Keratinocyte (primary cell): ENCODE measurements at regions not wholly inside any gene's neighbourhood (a gene's known extent, or its start where the extent isn't known, plus 50 kb on each side); places are given as distances from the start of the nearest gene placed in this dataset.

Source experiments
- DNase-seq: peaks from one replicate; pipeline ENCODE4 v3.0.0-alpha.2; 2011; ENCODE audit warnings: low read depth, missing footprints, low spot score
- FAIRE-seq: peaks from 2 replicates; lab custom pipeline; 2011; peaks lifted over from hg19 to GRCh38; lab: Jason Lieb, UNC
- H2AFZ ChIP-seq: 2 replicates; pipeline ENCODE4 v1.6.0; 2012; ENCODE audit warnings: low read length, control low read depth, inconsistent platforms; ENCODE audit not compliant: control insufficient read depth
- H3K27ac ChIP-seq: 2 replicates; pipeline ENCODE4 v1.5.1; 2011; ENCODE audit warnings: low read length; ENCODE audit not compliant: control insufficient read depth, insufficient read depth
- H3K27me3 ChIP-seq: 3 replicates; pipeline ENCODE4 v1.6.0; 2011; ENCODE audit warnings: low read length; ENCODE audit not compliant: control insufficient read depth, insufficient read depth; ENCODE audit errors: extremely low read depth
- H3K36me3 ChIP-seq, 2 experiments: 2 replicates in 1 of 2; 3 replicates in 1 of 2; pipeline ENCODE4 v1.5.1; 2011; ENCODE audit warnings: low read length in 2 of 2, mild to moderate bottlenecking in 1 of 2; ENCODE audit not compliant: control insufficient read depth in 2 of 2, insufficient read depth in 2 of 2; ENCODE audit errors: extremely low read depth in 1 of 2
- H3K4me1 ChIP-seq: 3 replicates; pipeline ENCODE4 v1.5.1; 2011; ENCODE audit warnings: low read length; ENCODE audit not compliant: control insufficient read depth, insufficient read depth; ENCODE audit errors: extremely low read depth
- H3K4me2 ChIP-seq: 3 replicates; pipeline ENCODE4 v1.6.0; 2011; ENCODE audit warnings: low read depth, low read length; ENCODE audit not compliant: control insufficient read depth, insufficient read depth; ENCODE audit errors: extremely low read depth
- H3K4me3 ChIP-seq, 3 experiments: fragments of 200-600 bp in 1 of 3; sonication (generic) in 1 of 3; 2 replicates in 2 of 3; 3 replicates in 1 of 3; pipeline ENCODE4 v1.5.1; 2011 to 2016; ENCODE audit warnings: low read length in 3 of 3, mild to moderate bottlenecking in 3 of 3, control low read depth in 2 of 3, inconsistent platforms in 1 of 3, low read depth in 1 of 3, mixed read lengths in 1 of 3, mixed run types in 1 of 3, moderate library complexity in 1 of 3; ENCODE audit not compliant: control insufficient read depth in 2 of 3, insufficient read depth in 2 of 3; ENCODE audit errors: extremely low read depth in 1 of 3
- H3K79me2 ChIP-seq: 2 replicates; pipeline ENCODE4 v1.6.0; 2012; ENCODE audit warnings: low read length; ENCODE audit not compliant: control insufficient read depth, insufficient read depth
- H3K9ac ChIP-seq: 3 replicates; pipeline ENCODE4 v1.6.0; 2011; ENCODE audit warnings: low read length; ENCODE audit not compliant: control insufficient read depth, insufficient read depth; ENCODE audit errors: extremely low read depth
- H3K9me1 ChIP-seq: 3 replicates; pipeline ENCODE4 v1.6.0; 2011; ENCODE audit warnings: low read length; ENCODE audit not compliant: control insufficient read depth, insufficient read depth; ENCODE audit errors: extremely low read depth
- H3K9me3 ChIP-seq: 2 replicates; pipeline ENCODE4 v1.5.1; 2012; ENCODE audit warnings: low read depth, low read length; ENCODE audit not compliant: control insufficient read depth
- H4K20me1 ChIP-seq: 3 replicates; pipeline ENCODE4 v1.6.0; 2011; ENCODE audit warnings: low read length; ENCODE audit not compliant: control insufficient read depth, insufficient read depth; ENCODE audit errors: extremely low read depth
- CTCF ChIP-seq, 3 experiments: IDR thresholded peaks in 1 of 3; conservative IDR thresholded peaks in 1 of 3; optimal IDR thresholded peaks in 1 of 3; 2 replicates in 2 of 3; 3 replicates in 1 of 3; pipeline versions ENCODE3 to v1.5.1; 2011; ENCODE audit warnings: low read length in 3 of 3, mild to moderate bottlenecking in 3 of 3, moderate library complexity in 2 of 3, control low read depth in 1 of 3, inconsistent platforms in 1 of 3; ENCODE audit not compliant: insufficient read depth in 2 of 3; ENCODE audit errors: extremely low read depth in 1 of 3
- EZH2 ChIP-seq: IDR thresholded peaks from one replicate; pipeline ENCODE4 v1.6.1; 2012; ENCODE audit warnings: inconsistent platforms, mild to moderate bottlenecking, low read length, moderate library complexity
- dilution Hi-C: fragments of 300-500 bp; cut with MboI; formaldehyde crosslinking; loops from one replicate; pipeline ENCODE4 v1.7.0; 2020; ENCODE audit warnings: low sequenced_read_pairs; ENCODE audit not compliant: extremely low pct_ligation_motif_present

GRCh38 chr21:16250273-16250672, 520.5 kb downstream of the USP25 start:
- TF ChIP-seq CTCF (optimal IDR thresholded peaks at IDR 0.05 in 1 of 3, IDR thresholded peaks at IDR 0.05 in 1 of 3, conservative IDR thresholded peaks at IDR 0.05 in 1 of 3; ENCODE audit: extremely low read depth in 1 of 3, insufficient read depth in 2 of 3, low read length in 3 of 3) (no peak), EZH2 (no peak)
- H3K4me3 ChIP-seq: no peak overlapping the region
- H3K36me3 ChIP-seq: no peaks in the 10 kb centered on the region
- H2AFZ ChIP-seq: no peak overlapping the region
- no peaks in the 10 kb centered on the region for H3K9me1 ChIP-seq
- no peak overlapping the region for H3K9ac ChIP-seq
- H3K79me2 ChIP-seq: no peaks in the 10 kb centered on the region
- no peak overlapping the region for H3K4me2 ChIP-seq
- DNase-seq (no peak), FAIRE-seq (no peak)
- H3K27me3 ChIP-seq: no peaks in the 10 kb centered on the region
- no peaks in the 10 kb centered on the region for H4K20me1 ChIP-seq
- no peak overlapping the region for H3K27ac ChIP-seq
- no peaks in the 10 kb centered on the region for H3K9me3 ChIP-seq
- no peaks in the 10 kb centered on the region for H3K4me1 ChIP-seq
- dilution Hi-C loops: no loop called here

- dilution Hi-C loops: no loop called here
- DNase-seq: no peak
- no peaks in the 10 kb centered on the region for H3K27me3 ChIP-seq
- H3K9ac ChIP-seq: no peak overlapping the region
- H3K27ac ChIP-seq: no peak overlapping the region
- H3K4me1 ChIP-seq: no peaks in the 10 kb centered on the region
- no peak overlapping the region for H2AFZ ChIP-seq
- TF ChIP-seq EZH2: no peak
- no peak for TF ChIP-seq CTCF (optimal IDR thresholded peaks at IDR 0.05 in 1 of 3, IDR thresholded peaks at IDR 0.05 in 1 of 3, conservative IDR thresholded peaks at IDR 0.05 in 1 of 3; ENCODE audit: extremely low read depth in 1 of 3, insufficient read depth in 2 of 3, low read length in 3 of 3)
- H3K9me3 ChIP-seq: no peaks in the 10 kb centered on the region
- H3K4me3 ChIP-seq: no peak overlapping the region
- H3K4me2 ChIP-seq: no peak overlapping the region
- FAIRE-seq: no peak
- H3K36me3 ChIP-seq: no peaks in the 10 kb centered on the region
- no peaks in the 10 kb centered on the region for H4K20me1 ChIP-seq
- no peaks in the 10 kb centered on the region for H3K79me2 ChIP-seq
- no peaks in the 10 kb centered on the region for H3K9me1 ChIP-seq
These were observed 529.2 kb downstream of the USP25 start for GRCh38 chr21:16258844-16259611.
